ENCODE measurements at regions not wholly inside any gene's neighbourhood (a gene's known extent, or its start where the extent isn't known, plus 50 kb on each side); places are given as distances from the start of the nearest gene placed in this dataset.

DNA sequence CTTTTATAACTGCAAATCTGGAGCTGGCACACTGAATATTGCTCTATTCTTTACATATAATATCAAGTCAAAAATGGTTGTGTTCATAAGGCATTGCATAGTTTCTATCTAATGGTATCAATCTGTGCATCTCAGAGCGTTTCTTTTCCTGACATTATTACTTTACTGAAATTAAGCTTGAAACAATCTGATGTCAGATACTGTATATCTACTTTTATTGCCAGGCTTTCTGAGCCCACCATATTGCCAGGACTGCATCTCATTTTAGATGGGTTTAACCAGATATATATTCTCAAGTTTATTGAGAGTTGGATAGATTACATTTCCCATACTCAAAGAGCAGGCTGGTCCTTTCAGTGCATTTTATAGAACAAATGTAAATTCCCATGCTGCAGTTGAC, 122.7 kb upstream of the MEIS2 start:
- H3K27me3 ChIP-seq (replicated peaks) = no peaks in the 10 kb centered on the region; the same call in 1 of the 2 replicates
- no peak overlapping the region for H3K27ac ChIP-seq
- DNase-seq (ENCODE audit: low read depth in 1 of 2, low spot score in 2 of 2) = no peak
- no peaks in the 10 kb centered on the region for H3K9me3 ChIP-seq (replicated peaks)
- no peak overlapping the region for H3K4me3 ChIP-seq
- no peaks in the 10 kb centered on the region for H3K36me3 ChIP-seq
- H3K4me1 ChIP-seq (replicated peaks) = no peaks in the 10 kb centered on the region

DNA sequence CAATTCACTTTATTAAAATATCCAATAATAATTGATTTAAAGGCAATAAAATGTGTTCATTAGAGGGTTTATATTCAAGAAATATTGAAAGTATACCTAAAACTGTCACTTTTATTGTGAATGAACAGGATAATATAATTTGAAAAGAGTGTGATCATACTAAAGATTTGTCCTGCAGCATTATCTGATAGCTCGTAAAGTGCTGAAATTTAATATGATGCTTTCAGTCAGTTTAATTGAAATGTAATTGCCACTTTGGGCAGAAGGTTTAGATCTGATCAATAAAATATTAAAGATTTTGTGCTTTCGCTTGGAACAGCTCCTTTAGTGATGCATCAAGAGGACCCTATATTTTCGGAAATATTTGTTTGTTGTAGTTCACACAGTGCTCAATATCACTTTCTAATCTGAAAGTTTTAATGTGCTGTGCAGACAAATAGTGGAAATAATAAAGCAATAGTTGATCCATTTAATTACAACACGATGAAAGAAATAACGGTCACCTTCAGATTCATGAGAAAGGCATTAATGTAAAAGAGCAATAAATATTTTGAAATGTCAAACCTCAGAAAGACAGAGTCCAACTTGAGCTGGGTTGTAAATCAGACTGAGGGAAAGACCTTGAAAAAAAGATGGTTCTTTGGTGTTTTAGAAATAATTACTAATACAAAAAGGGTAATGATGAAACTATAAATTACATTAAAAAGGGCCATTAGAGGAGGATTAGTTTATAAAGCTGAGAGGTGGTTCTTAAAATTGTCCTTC, 129.7 kb upstream of the MEIS2 start:
- Histone ChIP-seq H3K4me1 (replicated peaks) (no peaks in the 10 kb centered on the region), H3K4me3 (no peak overlapping the region), H3K36me3 (no peaks in the 10 kb centered on the region), H3K9me3 (replicated peaks) (no peaks in the 10 kb centered on the region), H3K27me3 (replicated peaks) (no peaks in the 10 kb centered on the region), H3K27ac (no peak overlapping the region)
- DNase-seq (ENCODE audit: low read depth in 1 of 2, low spot score in 2 of 2) = no peak

- Histone ChIP-seq H3K4me1 (replicated peaks) (no peaks in the 10 kb centered on the region), H3K36me3 (no peaks in the 10 kb centered on the region), H3K27me3 (replicated peaks) (no peaks in the 10 kb centered on the region), H3K27ac (no peak overlapping the region), H3K9me3 (replicated peaks) (no peaks in the 10 kb centered on the region), H3K4me3 (no peak overlapping the region)
- DNase-seq (ENCODE audit: low read depth in 1 of 2, low spot score in 2 of 2) = no peak
These were observed 145.0 kb upstream of the MEIS2 start for GRCh38 chr15:37245358-37245757.

DNA sequence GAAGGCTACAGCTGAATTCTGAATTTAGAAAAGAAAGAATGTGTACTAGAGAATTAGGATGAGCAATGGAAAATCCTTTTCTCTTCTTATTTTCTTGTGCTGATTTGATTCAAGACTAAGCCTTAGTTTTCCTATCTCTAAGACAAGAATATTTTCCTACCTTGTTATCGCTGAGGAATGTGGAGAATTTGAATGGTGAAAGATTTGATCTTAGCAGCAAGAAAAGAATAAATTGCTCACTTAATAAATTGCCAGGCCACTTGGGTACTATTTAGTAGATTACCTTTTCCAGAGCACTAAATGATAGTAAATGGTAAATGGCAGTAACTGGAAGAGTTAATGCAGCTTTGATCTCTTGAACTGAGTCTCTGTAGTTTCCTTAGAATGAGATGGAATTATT, 145.7 kb upstream of the MEIS2 start:
- Histone ChIP-seq H3K27ac (no peak overlapping the region), H3K36me3 (no peaks in the 10 kb centered on the region), H3K4me3 (no peak overlapping the region), H3K27me3 (replicated peaks) (no peaks in the 10 kb centered on the region), H3K4me1 (replicated peaks) (no peaks in the 10 kb centered on the region), H3K9me3 (replicated peaks) (no peaks in the 10 kb centered on the region)
- DNase-seq (ENCODE audit: low read depth in 1 of 2, low spot score in 2 of 2) = no peak

- H3K27ac ChIP-seq = no peak overlapping the region
- DNase-seq (ENCODE audit: low read depth in 1 of 2, low spot score in 2 of 2) = no peak
- no peaks in the 10 kb centered on the region for H3K9me3 ChIP-seq (replicated peaks)
- H3K4me3 ChIP-seq = no peak overlapping the region
- no peaks in the 10 kb centered on the region for H3K27me3 ChIP-seq (replicated peaks)
- H3K4me1 ChIP-seq (replicated peaks) = no peaks in the 10 kb centered on the region
- H3K36me3 ChIP-seq = no peaks in the 10 kb centered on the region
These were observed 146.5 kb upstream of the MEIS2 start for GRCh38 chr15:37246856-37247255.

GRCh38 chr15:37249249-37249648, 148.9 kb upstream of the MEIS2 start:
- no peaks in the 10 kb centered on the region for H3K4me1 ChIP-seq (replicated peaks)
- H3K36me3 ChIP-seq = no peaks in the 10 kb centered on the region
- no peak overlapping the region for H3K4me3 ChIP-seq
- no peaks in the 10 kb centered on the region for H3K27me3 ChIP-seq (replicated peaks)
- DNase-seq (ENCODE audit: low read depth in 1 of 2, low spot score in 2 of 2) = no peak
- H3K27ac ChIP-seq = no peak overlapping the region
- H3K9me3 ChIP-seq (replicated peaks) = no peaks in the 10 kb centered on the region

GRCh38 chr15:37252530-37252929, 152.2 kb upstream of the MEIS2 start:
- no peak for DNase-seq (ENCODE audit: low read depth in 1 of 2, low spot score in 2 of 2)
- H3K9me3 ChIP-seq (replicated peaks) = no peaks in the 10 kb centered on the region
- no peaks in the 10 kb centered on the region for H3K27me3 ChIP-seq (replicated peaks)

DNA sequence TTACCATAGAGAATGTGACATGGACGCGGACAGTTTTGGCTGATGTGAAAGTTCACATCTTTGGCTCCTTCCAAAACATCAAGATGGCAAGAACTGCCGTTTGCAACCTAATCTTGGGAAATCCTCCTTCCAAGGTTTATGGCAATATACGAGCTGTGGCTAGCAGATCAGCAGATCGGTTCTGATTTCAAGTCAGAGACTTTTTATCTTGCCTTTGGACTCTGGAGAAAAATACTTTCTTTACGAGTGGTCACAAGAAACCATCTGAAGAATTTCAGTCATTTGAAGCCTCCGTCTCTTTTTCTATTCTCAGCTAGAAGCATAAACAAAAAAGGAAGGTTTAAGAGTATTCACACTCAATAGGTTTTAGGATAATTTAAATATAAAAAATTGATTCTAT, 153.5 kb upstream of the MEIS2 start:
- Histone ChIP-seq H3K27ac (no peak overlapping the region), H3K4me1 (replicated peaks) (no peaks in the 10 kb centered on the region), H3K4me3 (no peak overlapping the region), H3K27me3 (replicated peaks) (no peaks in the 10 kb centered on the region), H3K36me3 (no peaks in the 10 kb centered on the region), H3K9me3 (replicated peaks) (no peaks in the 10 kb centered on the region)
- no peak for DNase-seq (ENCODE audit: low read depth in 1 of 2, low spot score in 2 of 2)

More at GRCh38 chr15:37252530-37252929, 152.2 kb upstream of the MEIS2 start:
- no peaks in the 10 kb centered on the region for H3K36me3 ChIP-seq
- H3K27ac ChIP-seq = no peak overlapping the region
- H3K4me1 ChIP-seq (replicated peaks) = no peaks in the 10 kb centered on the region
- H3K4me3 ChIP-seq = no peak overlapping the region

GRCh38 chr15:37260255-37260654, 159.9 kb upstream of the MEIS2 start:
- Histone ChIP-seq H3K9me3 (replicated peaks) (no peaks in the 10 kb centered on the region), H3K27ac (no peak overlapping the region), H3K4me3 (no peak overlapping the region), H3K4me1 (replicated peaks) (no peaks in the 10 kb centered on the region), H3K36me3 (no peaks in the 10 kb centered on the region), H3K27me3 (replicated peaks) (no peaks in the 10 kb centered on the region)
- DNase-seq (ENCODE audit: low read depth in 1 of 2, low spot score in 2 of 2) = no peak

DNA sequence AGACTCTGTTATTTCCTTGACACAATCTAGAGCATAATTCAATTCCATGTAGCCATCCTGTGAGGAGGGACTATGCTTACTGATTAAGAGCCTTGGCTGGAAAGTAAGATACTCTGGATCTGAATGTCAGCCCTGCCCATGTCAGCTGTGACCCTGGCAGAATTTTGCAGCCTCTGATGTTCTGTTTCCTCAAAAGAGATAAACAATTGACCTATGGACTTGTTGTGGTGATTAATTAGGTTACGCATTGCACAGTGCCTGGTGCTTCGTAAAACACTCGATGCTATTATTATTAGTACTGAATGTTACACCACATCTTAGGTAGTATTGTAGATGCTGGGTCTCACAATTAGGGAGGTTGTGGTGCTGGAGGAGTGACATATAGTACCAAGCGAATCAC, 161.3 kb upstream of the MEIS2 start:
- Histone ChIP-seq H3K27ac (no peak overlapping the region), H3K4me1 (replicated peaks) (no peaks in the 10 kb centered on the region), H3K9me3 (replicated peaks) (no peaks in the 10 kb centered on the region), H3K4me3 (no peak overlapping the region), H3K27me3 (replicated peaks) (no peaks in the 10 kb centered on the region), H3K36me3 (no peaks in the 10 kb centered on the region)
- no peak for DNase-seq (ENCODE audit: low read depth in 1 of 2, low spot score in 2 of 2)

DNA sequence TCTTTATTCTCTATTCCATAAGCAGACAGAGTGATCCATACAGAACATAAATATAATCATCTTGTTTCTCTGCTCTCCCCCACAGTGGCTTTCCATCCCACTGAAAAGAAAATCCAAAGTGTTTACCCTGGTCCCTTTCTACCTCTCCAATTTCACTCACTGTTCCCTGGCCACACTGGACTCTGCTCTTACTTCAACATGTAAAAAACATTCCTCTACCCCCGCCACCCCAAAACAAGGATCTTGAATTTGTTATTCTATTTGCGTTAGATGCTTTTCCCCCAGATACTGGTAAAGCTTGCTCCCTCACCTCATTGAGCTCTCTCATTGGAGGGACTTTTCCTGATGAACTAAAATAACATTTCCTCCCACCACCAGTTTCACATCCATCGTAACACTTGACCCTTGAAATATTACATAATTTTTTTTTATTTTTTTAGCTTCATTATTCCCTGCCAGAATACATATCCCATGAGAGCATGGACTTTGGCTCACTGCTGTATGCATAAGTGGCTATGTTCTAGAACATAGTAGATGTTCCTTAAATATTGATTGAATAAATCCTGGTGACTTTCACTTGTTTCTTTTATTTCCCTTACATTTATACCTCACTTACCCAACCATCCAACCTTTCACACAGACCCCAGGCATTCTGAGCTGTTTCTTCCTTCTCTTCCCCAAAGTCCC, 162.7 kb upstream of the MEIS2 start:
- H3K9me3 ChIP-seq (replicated peaks) = no peaks in the 10 kb centered on the region
- H3K4me3 ChIP-seq = no peak overlapping the region
- H3K27me3 ChIP-seq (replicated peaks) = no peaks in the 10 kb centered on the region
- no peak overlapping the region for H3K27ac ChIP-seq
- H3K36me3 ChIP-seq = no peaks in the 10 kb centered on the region
- no peaks in the 10 kb centered on the region for H3K4me1 ChIP-seq (replicated peaks)
- DNase-seq (ENCODE audit: low read depth in 1 of 2, low spot score in 2 of 2) = no peak

DNA sequence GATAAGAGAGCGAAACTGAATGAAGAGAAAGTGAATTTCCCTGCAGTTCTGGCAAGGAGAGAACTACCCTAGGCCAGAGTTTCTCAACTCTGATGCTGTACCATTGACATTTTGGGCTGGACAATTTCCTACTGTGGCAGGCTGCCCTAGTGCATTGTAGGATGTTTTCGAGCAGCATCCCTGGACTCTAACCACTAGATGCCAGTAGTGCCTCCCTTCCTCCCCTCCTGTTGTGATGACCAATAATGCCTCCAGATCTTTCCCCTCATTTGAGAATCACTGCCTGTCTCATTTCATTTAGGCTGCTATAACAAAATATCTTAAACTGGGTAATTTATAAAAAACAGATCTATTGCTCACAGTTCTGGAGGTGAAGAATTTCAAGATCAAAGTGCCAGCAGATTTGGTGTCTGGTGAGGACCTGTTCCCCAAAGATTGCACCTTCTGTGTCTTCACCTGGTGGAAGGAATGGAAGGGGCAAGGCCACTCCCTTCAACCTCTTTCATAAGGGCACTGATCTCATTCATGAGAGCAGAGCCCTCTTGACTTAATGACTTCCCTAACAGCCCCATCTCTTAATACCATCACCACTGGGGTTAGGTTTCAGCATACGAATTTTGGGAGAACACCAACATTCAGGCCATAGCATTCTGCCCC, 188.9 kb upstream of the MEIS2 start:
- no peaks in the 10 kb centered on the region for H3K36me3 ChIP-seq
- no peak overlapping the region for H3K27ac ChIP-seq
- no peak for DNase-seq (ENCODE audit: low read depth in 1 of 2, low spot score in 2 of 2)
- H3K9me3 ChIP-seq (replicated peaks) = no peaks in the 10 kb centered on the region
- H3K4me1 ChIP-seq (replicated peaks) = no peaks in the 10 kb centered on the region
- no peaks in the 10 kb centered on the region for H3K27me3 ChIP-seq (replicated peaks)
- H3K4me3 ChIP-seq = no peak overlapping the region

- H3K36me3 ChIP-seq = no peaks in the 10 kb centered on the region
- H3K27ac ChIP-seq = no peak overlapping the region
- H3K4me1 ChIP-seq (replicated peaks) = no peaks in the 10 kb centered on the region
- H3K27me3 ChIP-seq (replicated peaks) = no peaks in the 10 kb centered on the region
- DNase-seq (ENCODE audit: low read depth in 1 of 2, low spot score in 2 of 2) = no peak
- no peaks in the 10 kb centered on the region for H3K9me3 ChIP-seq (replicated peaks)
- no peak overlapping the region for H3K4me3 ChIP-seq
These were observed 191.6 kb upstream of the MEIS2 start for GRCh38 chr15:37291920-37292319.

DNA sequence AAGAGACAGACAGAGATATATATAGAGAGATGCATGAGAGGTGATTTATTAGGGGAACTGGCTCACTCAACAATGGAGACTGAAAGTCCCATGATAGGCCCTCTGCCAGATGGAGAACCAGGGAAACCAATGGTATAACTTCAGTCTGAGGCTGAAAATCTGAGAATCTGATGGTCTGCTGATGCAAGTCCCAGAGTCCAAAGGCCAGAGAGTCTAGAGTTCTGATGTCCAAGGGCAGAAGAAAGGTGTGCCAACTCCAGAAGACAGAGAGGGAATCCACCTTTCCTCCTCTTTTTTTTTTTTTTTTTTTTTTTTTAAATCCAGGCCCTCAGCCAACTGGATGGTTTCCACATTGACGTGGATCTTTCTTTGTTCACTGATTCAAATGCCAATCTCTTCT, 197.9 kb upstream of the MEIS2 start:
- Histone ChIP-seq H3K36me3 (no peaks in the 10 kb centered on the region), H3K27me3 (replicated peaks) (no peaks in the 10 kb centered on the region), H3K27ac (no peak overlapping the region), H3K9me3 (replicated peaks) (no peaks in the 10 kb centered on the region), H3K4me3 (no peak overlapping the region), H3K4me1 (replicated peaks) (no peaks in the 10 kb centered on the region)
- DNase-seq (ENCODE audit: low read depth in 1 of 2, low spot score in 2 of 2) = no peak
